NCI-H345 treated with DMSO at 0.1 percent for 48 hours (cell line): ENCODE measurements at regions not wholly inside any gene's neighbourhood (a gene's known extent, or its start where the extent isn't known, plus 50 kb on each side); places are given as distances from the start of the nearest gene placed in this dataset.

Experiments used
- DNase-seq: peaks from one replicate; lab custom pipeline; 2025; ENCODE audit not compliant: unreplicated experiment; lab: John Stamatoyannopoulos, UW

DNA sequence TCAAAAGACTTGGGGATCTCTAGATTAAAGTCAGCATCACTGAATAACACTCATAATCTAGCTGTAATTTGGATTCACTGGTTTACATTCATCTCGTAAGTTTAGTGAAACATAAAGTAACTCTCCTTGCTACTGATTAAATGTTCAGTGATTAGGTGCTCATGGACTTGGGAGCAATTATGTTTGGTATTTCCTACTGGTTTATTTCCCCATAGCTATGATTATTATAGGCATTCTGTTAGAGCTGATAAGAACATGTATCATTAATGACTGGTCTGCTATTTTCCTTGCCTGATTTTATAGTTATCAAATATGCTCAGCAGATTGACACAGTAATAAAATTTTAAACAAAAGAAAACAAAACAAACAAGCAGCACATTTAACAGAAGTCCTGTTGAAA lies 334.7 kb upstream of the SLC8A1 start:
- DNase-seq: no peak

DNA sequence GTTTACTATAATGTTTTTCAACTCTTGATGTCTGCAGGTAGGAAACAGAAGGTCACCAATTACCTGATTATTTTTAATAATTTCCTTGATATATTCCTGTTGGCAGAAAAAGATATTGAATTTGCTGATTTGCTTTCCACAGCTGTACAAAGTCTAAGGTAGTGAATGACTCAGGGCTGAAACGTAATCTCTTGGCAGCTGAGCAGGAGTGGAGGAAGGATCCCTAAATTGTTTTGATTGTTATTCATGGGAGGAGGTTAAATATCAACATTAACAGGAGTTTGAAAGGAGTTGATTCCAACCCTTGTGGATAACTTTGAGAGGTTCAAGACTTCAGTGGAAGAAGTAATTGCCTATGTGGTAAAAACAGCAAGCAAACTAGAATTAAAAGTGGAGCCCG lies 345.2 kb upstream of the SLC8A1 start:
- no peak for DNase-seq

DNA sequence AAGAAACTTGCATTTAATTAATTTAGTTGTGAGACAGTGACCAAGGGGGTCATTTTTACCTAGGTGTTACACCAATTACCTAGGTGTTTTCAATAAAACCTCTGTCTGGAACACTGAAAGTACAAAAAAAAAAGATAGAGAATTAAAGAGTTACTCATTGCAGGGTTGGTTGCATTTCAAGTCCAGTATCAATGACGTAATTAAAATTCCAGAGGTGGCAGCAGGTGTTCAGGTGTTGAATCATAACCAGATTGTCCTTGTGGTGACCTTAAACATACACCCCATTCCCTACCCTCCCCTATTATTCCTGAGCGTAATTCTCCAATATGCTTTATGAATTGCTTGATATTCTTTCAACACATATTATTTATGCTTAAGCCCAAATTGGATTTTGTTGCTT lies 352.0 kb upstream of the SLC8A1 start:
- no peak for DNase-seq

DNA sequence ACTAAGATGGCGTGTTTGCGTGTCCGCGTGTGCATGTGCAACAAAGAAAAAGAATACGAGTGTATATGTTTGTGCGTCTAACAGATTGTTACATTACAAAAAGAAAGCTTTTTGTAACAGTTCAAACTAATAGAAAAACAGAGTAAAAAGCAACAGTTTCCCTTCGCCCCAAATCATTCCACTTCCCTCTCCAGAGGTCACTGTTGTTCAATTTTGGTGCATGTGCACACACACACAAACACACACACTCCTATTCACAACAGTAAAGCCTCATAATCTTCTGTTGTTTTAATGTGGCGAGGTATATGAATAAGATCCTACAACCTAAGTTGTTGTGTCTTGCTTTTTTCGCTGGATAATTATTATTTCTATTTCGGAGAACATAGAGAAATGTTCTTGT lies 357.3 kb upstream of the SLC8A1 start:
- DNase-seq: no peak

DNA sequence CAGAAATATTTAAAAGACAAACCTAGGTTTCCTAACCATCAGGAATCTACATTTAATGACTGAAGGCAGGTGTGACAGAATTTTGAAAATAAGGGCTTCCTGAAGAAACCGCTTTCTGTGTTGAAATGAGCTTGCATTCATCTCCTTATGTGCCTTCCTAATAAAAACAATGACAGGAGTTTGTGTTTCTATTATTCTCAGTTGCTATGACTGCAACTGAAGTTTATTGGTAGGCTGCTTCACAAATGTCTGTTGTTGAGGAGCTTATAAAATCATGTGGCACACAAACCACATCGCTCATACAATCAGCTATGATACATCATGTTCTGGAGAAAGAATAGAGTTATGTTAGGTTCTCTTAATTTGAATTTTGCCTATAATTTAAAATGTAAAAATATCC lies 362.7 kb upstream of the SLC8A1 start:
- no peak for DNase-seq

DNA sequence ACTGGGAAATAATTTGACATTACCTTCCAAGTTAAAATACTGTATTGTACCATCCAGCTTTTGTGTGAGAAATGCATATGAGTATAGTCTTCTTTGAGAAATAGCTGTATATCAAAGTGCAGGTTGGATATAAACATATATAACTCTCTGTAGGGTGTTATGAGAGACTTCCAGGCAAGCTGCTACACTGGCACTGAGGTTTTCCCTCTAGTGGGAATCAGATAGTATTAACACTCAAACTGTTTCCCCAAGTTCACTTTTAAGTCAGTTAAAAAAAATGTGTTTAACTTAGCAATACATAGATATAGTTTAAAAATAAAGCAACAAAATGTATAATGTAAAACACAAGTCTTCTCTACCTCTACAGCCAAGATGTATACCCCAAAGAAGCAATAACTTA lies 368.4 kb upstream of the SLC8A1 start:
- DNase-seq: no peak

DNA sequence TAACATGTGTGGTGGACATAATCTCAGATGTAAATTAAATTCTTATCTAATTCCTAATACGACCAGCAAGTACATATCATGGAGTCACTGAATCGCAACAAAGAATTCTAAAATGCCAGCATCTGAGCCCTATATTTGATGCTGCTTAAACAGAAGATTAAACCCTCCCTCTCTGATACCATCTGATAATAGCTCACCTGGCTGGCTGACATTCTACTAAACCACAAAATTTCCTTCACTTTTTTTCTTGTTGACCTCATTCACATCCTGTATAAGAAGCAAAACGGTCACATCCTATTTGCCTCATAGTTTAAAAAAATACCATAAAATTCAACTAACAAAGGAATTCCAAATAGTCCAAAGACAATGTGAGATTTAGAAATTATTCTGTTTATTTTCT lies 371.6 kb upstream of the SLC8A1 start:
- no peak for DNase-seq

DNA sequence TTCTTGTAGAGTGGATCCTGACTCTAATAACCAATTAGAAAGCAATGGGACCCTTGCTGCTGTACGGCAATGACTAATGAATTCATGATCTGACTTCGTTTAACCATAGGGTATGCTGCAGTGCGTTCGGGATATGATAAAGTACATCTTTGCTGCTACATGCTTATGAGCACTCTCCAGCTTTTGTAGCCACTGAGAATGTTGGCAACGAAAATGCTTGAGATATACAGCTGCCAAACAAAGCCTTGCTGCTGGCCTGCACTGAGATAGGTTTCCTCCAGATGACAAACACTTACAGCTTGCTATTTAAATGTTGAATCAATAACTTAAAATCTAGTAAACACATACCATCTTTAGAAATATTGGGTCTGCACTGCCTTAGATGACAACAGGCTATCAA lies 372.4 kb upstream of the SLC8A1 start:
- DNase-seq: no peak

DNA sequence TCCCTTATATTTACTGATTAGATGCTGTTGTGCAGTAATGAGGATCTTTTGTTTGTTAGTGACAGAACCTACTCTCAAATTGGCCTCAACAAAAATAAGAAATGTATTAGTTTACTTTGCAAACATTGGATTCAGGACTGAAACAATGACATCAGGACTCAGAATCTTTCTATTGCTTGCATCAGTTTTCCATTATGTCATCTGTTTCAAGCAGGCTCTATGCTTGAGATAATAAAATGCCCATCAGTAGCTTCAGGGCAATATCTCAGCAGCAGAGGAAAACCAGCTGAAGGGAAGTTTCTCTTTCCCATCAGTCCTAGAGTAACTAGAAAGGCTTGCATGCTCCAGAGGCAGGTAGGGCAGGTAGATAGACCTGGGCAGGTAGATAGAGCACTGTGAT lies 375.5 kb upstream of the SLC8A1 start:
- no peak for DNase-seq

DNA sequence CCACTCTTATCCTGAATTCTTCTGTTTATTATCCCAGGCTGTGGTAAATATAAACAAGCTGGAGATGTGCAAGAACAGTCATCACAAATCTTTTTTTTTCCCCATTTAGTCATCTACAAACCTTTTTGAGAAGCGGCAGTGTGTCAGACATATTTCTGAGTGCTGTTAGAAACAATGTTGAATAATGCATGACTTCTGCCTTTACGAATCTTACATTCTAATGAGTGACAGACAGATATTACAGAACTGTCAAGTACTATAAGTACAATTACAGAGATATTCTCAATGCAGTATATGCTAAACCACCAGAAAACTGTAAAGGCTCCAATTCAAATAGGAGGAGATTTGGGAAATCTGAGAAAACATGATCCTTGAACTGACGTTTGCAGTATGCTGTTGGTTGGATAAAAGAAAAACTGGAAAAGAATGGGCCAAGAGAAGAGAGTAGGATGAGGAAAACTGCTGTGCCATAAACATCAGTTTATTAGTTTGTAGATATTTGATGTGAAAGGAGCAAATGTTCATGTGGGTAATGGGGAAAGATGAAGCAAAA lies 379.5 kb upstream of the SLC8A1 start:
- no peak for DNase-seq

DNA sequence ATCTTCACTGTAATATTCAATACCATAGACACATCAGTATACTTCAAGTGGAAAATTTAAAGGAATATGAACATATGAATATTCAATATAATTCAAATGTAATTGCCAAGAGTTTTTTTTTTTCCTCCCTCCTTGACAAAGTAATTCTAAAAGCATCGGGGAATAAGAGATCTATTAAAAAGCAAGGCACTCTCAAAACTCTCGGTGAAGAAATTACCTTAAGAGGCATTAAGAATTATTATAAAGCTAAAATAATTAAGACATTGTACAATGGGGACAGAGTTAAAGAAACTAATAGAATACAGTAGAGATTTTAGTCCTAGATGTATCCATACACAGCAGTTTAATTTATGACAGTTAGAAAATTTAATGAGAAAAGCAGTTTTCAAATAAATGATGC lies 390.0 kb upstream of the SLC8A1 start:
- no peak for DNase-seq

DNA sequence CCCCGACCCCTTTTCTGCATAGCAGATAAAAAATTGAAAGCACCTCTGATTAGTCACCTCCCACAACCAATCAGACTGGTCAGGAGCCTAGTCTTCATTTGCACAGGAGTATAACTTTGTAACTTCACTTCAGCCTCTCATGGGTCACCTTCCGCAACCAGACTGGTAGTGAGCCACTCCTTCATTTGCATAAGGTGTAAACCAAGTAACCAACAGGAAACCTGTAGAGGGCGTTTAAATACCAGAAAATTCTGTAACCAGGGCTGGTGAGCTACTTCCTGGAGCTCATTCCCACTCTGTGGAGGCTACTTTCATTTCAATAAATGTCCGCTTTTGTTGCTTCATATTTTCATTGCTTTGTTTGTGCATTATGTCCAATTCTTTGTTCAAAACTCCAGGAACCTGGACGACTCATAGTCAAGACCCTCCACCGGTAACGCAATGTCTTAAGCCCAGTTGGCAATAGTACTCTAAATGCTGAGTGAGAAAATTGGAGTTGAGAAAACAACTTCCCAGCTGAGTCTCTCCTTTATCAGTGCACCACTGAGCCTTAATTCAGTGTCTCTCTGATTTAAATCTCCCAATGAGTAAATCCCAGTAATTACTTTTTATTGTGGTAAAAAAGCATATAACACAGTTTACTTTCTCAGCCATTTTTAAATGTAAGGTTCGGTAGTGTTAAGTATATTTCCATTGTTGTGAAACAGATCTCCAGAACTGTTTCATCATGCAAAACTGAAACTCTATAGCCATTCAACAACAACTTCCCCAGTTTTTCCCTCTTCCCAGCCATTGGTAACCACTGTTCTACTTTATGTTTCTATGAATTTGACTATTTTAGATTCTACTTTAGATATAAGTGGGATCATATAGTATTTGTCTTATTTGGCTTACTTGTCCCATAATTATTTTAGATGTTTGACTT lies 392.7 kb upstream of the SLC8A1 start:
- DNase-seq: no peak

DNA sequence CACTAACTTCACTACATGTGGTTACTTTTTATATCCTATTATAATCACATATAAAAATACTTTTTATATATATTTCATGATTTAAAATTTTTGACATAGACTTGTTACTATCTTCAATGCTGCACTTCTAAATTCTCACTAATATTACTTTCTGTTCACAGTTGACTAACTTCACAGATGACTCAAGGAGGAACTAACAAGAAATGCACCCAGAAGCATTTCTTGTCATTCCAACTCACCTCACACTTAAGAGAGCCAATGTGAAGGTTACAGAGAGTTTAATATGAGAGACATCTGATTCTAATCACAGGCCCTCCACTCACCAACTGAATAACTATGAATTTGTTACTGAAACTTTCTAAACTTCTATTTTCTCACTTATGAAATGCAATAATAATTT lies 399.8 kb upstream of the SLC8A1 start:
- DNase-seq: no peak

DNA sequence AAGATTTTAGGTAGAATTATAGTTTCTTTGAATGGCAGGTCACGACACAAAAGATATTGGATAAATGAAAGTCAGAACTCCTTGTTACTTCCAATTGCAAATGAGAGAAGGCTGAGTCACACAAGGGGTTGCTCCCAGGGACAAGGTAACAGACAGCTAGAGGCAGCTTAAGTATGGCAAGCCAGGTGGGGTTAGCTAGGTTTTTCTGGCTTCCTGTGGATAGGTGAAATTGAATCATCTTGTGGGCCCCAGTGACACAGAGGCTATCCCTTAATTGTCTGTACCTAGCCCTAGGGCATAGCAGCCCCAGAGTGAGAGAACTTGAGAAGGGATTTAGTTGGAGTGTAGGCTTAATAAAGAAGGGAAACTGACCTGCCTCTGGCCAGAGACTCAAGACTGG lies 407.7 kb upstream of the SLC8A1 start:
- no peak for DNase-seq

DNA sequence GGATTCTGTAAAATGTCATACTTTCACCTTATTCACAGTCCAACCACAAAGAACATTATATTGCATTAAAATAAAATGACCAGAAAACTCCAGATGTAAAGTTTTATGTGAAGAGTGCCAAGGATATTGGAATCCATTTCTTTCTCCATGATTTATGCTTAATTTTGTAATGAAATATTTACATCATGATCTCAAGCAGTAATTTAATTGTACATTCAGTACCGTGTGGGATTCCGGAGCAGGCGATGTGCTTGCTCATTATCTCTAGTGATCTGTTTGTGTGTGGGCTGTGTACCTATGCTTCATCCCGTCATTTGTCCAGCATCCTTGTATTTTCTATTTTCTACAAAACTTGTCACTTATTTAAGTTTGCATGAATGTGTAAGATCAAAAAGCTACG lies 415.9 kb upstream of the SLC8A1 start:
- no peak for DNase-seq

DNA sequence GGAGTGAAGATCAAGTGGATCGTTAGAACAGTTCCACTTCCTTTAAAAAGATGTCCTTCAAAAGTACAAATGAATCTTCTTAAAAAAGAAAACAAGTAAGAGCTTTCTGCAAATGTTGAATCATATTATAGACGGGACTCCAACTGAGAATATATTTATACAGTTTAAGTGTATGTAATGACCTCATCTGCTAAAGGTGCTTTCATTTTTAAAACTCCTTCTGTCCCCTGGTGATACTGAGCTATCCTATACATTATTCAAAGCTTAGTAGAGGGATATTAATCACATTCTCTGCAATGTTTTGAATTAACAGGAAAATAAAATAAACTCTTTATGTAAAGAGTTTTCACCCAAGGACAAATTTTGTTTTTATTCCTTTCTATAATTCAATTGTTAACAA lies 420.7 kb upstream of the SLC8A1 start:
- no peak for DNase-seq

DNA sequence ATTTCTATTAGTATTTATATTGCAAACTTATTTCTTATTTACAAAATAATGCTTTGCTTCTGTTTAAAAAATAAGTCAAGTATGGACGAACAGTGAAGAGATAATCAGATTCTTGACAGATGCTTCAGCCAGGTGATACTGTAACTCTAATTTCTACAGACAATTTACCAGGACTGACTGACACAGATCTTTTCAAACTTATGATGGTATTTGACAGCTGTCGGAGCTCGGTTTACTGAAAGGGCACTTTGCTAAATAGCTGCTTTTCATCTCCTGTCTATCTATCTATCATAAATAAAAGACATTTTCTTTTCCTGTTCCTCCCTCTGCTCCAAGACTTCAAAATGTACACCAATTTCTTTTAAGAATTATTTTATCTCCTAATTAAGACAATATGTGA lies 422.5 kb upstream of the SLC8A1 start:
- DNase-seq: no peak

DNA sequence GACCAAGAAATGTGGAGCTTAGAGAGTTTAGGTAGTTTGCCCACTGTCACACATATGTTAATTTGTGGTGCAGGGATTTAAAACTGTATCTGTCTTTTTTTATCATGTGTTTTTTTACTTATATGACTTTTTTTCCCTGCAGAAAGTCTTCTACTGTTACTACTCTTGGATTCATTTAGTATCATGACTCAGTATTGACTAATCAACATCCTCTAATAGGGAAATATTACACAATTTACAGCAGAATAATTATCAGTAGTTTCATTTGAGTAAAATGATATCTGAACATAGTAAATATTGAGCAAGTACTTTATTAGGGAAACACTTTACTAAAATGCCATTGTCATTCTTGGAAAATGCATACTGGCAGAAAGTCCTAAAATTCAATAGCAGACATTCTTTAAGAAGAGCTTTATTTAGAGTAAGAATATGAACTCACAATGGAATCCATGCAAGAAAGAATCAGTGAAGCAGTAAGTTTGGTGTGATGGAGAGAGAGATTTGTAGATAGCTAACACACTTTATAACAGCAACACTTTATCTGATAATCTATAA lies 425.9 kb upstream of the SLC8A1 start:
- DNase-seq: no peak

DNA sequence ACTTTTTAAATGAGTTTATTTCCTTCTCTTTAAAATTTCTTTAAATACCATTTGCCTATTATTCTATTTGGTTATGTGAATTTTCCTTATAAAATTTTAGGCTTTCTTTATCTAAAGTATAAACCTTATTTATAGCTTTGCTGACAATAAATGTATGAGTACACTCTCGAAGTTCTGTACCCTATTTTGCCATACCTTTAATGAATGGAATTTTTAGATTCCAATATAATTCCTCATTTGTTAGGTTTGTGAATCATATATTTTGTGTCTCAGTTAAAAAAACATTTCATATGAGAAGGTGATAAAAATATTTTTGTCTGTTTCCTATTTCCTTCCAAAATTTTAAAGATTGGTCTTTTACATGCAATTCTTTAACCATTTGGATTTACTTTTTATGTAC lies 427.4 kb upstream of the SLC8A1 start:
- DNase-seq: no peak

DNA sequence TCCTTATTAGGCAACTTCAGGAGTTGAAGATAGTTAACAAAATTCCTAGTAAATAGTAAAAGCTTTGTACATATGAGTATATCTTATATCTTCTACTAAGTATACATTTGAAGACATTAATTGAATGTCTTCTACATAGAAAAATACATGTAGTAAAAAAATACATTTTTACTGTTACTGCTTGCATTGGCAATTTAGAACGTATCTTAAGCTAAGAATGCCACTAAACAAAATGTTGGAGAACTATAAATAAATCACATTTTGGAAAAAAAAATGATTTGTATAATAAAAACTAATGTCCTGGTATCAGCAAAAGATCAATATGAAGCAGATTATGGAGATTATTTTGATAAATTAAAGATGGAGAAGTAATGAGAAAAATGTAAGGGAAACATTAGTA lies 434.2 kb upstream of the SLC8A1 start:
- DNase-seq: no peak

DNA sequence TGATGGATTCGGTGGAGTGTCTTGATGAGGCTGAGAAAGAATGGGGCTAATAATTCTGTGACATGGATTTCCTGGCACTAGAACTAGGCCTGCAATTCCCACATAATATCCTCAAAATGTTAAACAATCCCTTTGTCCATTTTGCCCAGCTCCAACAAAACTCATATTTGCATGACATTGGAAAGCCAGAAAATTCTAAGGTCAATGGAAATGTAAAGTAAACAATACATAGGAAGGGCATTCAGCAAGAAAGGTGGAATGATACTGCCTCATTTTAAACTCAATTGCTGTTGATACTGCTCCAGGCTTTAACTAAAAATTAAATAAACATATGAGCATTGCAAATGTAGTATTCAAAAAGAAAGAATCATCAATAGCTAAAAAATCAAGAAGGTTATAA lies 434.8 kb upstream of the SLC8A1 start:
- DNase-seq: no peak

DNA sequence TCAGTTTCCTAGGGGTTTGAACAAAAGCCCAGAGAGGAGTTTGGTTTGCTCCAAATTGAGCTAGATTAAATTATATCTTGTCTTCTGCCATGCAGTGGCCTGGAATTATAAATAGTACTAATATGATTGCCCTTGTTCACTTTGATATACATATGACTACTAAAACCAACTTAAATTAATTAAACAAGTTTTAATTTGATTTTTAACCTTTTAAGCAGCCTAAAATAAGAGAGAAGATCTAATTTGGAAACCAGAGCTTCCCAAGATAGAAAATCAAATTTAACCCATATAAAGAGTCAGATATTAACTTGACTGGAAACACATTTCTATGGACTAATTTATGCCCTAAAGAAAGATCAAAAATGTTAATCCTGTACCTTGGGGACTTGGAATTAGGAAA lies 444.5 kb upstream of the SLC8A1 start:
- no peak for DNase-seq

DNA sequence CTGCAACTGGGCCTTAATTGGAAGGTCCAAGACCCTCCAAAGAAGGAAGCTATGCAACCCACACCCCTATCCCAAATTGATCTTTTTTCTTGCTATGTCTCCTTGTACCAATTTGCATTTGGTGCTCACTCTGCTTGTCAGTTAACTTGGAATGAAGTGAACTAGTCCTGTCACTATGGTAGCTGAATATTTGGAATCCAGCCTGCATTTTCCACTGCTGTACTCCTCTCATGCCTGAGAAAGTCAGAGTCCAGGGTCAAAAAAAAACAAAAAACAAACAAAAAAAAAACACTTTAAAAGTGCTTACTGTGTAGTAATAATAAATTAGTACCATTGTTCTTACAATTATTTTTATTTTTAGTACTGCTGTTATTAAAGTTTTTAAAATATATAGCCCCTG lies 462.8 kb upstream of the SLC8A1 start:
- no peak for DNase-seq
